Neural crest cell (in vitro differentiated cells): ENCODE measurements at regions not wholly inside any gene's neighbourhood (a gene's known extent, or its start where the extent isn't known, plus 50 kb on each side); places are given as distances from the start of the nearest gene placed in this dataset.
"Not testable (repeated sequence)": the region's sequence is repeated elsewhere in the genome, so short reads cannot be mapped to it uniquely, and the experiment has no call there.

Experiments
- DNase-seq: peaks from one replicate; pipeline ENCODE4 v3.0.0; 2021; ENCODE audit warnings: low read depth, mixed read lengths, low spot score
- H3K27ac Mint-ChIP-seq: one replicate; pipeline ENCODE4 v1.8.0; 2021; ENCODE audit warnings: mild to moderate bottlenecking, mixed read lengths; ENCODE audit not compliant: unreplicated experiment
- H3K27me3 Mint-ChIP-seq: 2 replicates; pipeline ENCODE4 v1.8.0; 2021; ENCODE audit warnings: low read depth, mild to moderate bottlenecking, mixed read lengths
- H3K36me3 Mint-ChIP-seq: 2 replicates; pipeline ENCODE4 v1.8.0; 2021; ENCODE audit warnings: low read depth, mild to moderate bottlenecking, mixed read lengths
- H3K4me1 Mint-ChIP-seq: 2 replicates; pipeline ENCODE4 v1.8.0; 2021; ENCODE audit warnings: mixed read lengths
- H3K4me3 Mint-ChIP-seq: one replicate; pipeline ENCODE4 v1.8.0; 2021; ENCODE audit warnings: mild to moderate bottlenecking, mixed read lengths
- H3K9me3 Mint-ChIP-seq: 2 replicates; pipeline ENCODE4 v1.8.0; 2021; ENCODE audit warnings: mixed read lengths
- TF ChIP-seq, protein P1 (sequence below): fragments of 200-600 bp; sonication (generic); conservative IDR thresholded peaks from 2 replicates; pipeline ENCODE4 v1.5.0; 2021; ENCODE audit warnings: antibody characterized with exemption, mild to moderate bottlenecking

DNA sequence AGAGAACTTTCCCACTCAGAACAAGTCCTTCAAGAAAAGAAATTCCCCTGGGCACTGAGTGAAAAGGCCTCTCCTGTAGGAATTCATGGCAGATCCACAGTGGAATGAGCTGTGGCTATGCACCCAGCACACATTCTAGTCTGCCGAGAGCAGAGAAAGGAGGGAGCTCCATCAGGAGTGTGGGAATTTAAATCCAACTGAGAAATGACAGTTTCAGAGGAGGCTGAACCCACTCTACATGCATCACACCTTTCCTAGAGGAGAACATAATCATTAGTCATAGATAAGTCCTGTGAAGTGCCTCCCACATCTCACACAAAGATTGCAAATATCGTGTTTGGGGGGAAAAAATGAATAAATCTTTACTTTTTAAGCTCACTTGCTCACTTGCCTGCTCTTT, 530.2 kb upstream of the HTR1E start:
- peaks cover 5% of the 10 kb centered on the region for H3K27me3 Mint-ChIP-seq
- no peaks in the 10 kb centered on the region for H3K9me3 Mint-ChIP-seq
- TF ChIP-seq, protein P1, sequence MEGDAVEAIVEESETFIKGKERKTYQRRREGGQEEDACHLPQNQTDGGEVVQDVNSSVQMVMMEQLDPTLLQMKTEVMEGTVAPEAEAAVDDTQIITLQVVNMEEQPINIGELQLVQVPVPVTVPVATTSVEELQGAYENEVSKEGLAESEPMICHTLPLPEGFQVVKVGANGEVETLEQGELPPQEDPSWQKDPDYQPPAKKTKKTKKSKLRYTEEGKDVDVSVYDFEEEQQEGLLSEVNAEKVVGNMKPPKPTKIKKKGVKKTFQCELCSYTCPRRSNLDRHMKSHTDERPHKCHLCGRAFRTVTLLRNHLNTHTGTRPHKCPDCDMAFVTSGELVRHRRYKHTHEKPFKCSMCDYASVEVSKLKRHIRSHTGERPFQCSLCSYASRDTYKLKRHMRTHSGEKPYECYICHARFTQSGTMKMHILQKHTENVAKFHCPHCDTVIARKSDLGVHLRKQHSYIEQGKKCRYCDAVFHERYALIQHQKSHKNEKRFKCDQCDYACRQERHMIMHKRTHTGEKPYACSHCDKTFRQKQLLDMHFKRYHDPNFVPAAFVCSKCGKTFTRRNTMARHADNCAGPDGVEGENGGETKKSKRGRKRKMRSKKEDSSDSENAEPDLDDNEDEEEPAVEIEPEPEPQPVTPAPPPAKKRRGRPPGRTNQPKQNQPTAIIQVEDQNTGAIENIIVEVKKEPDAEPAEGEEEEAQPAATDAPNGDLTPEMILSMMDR: no peak
- DNase-seq: no peak
- H3K4me3 Mint-ChIP-seq: no peak overlapping the region
- H3K36me3 Mint-ChIP-seq: no peaks in the 10 kb centered on the region
- H3K27ac Mint-ChIP-seq: no peak overlapping the region
- no peaks in the 10 kb centered on the region for H3K4me1 Mint-ChIP-seq

- H3K9me3 Mint-ChIP-seq, H3K4me1 Mint-ChIP-seq, H3K4me3 Mint-ChIP-seq, H3K27me3 Mint-ChIP-seq, DNase-seq, H3K27ac Mint-ChIP-seq, H3K36me3 Mint-ChIP-seq: not testable (repeated sequence)
These were observed 544.5 kb upstream of the HTR1E start for GRCh38 chr6:86392850-86393249.

GRCh38 chr6:86380571-86381125, 556.7 kb upstream of the HTR1E start:
- no peaks in the 10 kb centered on the region for H3K27me3 Mint-ChIP-seq
- no peaks in the 10 kb centered on the region for H3K36me3 Mint-ChIP-seq
- H3K27ac Mint-ChIP-seq: no peak overlapping the region
- no peaks in the 10 kb centered on the region for H3K4me1 Mint-ChIP-seq
- DNase-seq: no peak
- H3K4me3 Mint-ChIP-seq: no peak overlapping the region
- peaks cover 4% of the 10 kb centered on the region for H3K9me3 Mint-ChIP-seq
- TF ChIP-seq, protein P1: no peak

DNA sequence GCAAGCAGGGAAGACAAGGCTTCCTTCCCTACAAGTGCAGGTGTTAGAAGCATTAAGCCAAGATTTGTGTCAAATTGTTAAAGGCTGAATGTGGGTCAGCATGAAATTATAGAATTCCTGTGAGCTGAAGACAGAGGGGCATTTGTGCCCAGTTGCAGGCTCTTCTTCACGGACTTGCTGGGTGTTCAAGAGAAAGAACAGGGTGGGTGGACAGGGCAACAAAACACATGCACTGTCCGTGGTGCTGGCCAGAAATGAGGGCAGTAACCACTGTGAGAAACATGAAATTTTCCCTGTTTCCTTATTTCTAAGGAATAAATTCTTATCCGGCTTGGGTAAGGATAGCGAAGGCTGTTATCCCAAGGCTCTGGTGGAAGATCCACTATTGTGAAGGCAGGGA, 579.5 kb upstream of the HTR1E start:
- peak; percentile 3 for DNase-seq
- no peaks in the 10 kb centered on the region for H3K36me3 Mint-ChIP-seq
- TF ChIP-seq, protein P1: no peak
- no peaks in the 10 kb centered on the region for H3K4me1 Mint-ChIP-seq
- no peaks in the 10 kb centered on the region for H3K27me3 Mint-ChIP-seq
- H3K27ac Mint-ChIP-seq: no peak overlapping the region
- H3K9me3 Mint-ChIP-seq: no peaks in the 10 kb centered on the region
- H3K4me3 Mint-ChIP-seq: no peak overlapping the region

DNA sequence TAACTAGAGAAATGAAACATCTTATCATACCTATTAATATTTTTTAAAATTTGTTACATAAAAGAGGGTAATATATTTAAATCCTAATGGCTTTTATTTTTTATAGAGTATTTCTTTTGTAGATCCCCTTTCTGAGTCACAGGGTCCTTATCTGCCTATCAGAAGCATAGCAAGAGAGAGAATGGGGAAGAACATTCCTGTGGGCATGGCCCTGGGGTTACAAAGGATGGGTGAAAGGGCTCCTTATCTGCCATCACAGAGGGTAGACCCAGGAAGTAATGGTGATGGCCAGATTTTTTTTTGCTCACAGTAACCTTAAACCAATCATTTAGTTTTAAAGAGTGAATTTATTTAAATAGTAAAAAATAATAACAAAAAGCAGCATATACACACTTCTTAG, 582.1 kb upstream of the HTR1E start:
- no peak overlapping the region for H3K27ac Mint-ChIP-seq
- no peaks in the 10 kb centered on the region for H3K9me3 Mint-ChIP-seq
- TF ChIP-seq, protein P1: no peak
- H3K27me3 Mint-ChIP-seq: no peaks in the 10 kb centered on the region
- no peak overlapping the region for H3K4me3 Mint-ChIP-seq
- DNase-seq: no peak
- no peaks in the 10 kb centered on the region for H3K36me3 Mint-ChIP-seq
- no peaks in the 10 kb centered on the region for H3K4me1 Mint-ChIP-seq

DNA sequence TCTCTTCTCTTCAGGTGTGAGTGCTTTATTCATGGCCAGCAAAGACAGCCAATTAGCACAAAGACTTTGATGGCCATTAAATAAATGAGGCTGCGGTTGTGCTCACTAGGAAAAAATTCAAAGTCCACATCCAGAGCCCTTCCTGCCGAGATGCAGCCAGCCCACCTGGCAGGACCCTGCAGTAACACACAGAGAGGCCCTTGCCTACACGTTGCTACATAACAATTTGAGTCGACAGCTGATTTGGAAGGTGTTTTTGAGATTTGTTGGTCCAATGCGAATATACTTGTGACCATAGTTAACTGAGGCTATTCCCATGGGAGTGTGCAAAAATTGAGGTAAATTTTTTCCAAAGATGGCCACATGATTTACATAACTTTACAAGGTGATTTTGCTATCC, 605.4 kb upstream of the HTR1E start:
- H3K4me3 Mint-ChIP-seq: no peak overlapping the region
- no peaks in the 10 kb centered on the region for H3K36me3 Mint-ChIP-seq
- H3K9me3 Mint-ChIP-seq: no peaks in the 10 kb centered on the region
- no peaks in the 10 kb centered on the region for H3K27me3 Mint-ChIP-seq
- no peak for DNase-seq
- H3K4me1 Mint-ChIP-seq: no peaks in the 10 kb centered on the region
- H3K27ac Mint-ChIP-seq: no peak overlapping the region
- TF ChIP-seq, protein P1: no peak
